Nephron progenitor cell (in vitro differentiated cells): ENCODE measurements at regions not wholly inside any gene's neighbourhood (a gene's known extent, or its start where the extent isn't known, plus 50 kb on each side); places are given as distances from the start of the nearest gene placed in this dataset.

ENCODE experiments used
- DNase-seq: peaks from one replicate; pipeline ENCODE4 v3.0.0; 2021
- H3K27ac Mint-ChIP-seq: 2 replicates; pipeline ENCODE4 v1.8.0; 2021; ENCODE audit warnings: mild to moderate bottlenecking, moderate library complexity, mixed read lengths
- H3K27me3 Mint-ChIP-seq: 2 replicates; pipeline ENCODE4 v1.8.0; 2021; ENCODE audit warnings: mild to moderate bottlenecking, low read depth, mixed read lengths; ENCODE audit not compliant: poor library complexity
- H3K36me3 Mint-ChIP-seq: 2 replicates; pipeline ENCODE4 v1.8.0; 2021; ENCODE audit warnings: low read depth, mixed read lengths
- H3K4me1 Mint-ChIP-seq: 2 replicates; pipeline ENCODE4 v1.8.0; 2021; ENCODE audit warnings: mixed read lengths
- H3K4me3 Mint-ChIP-seq: 2 replicates; pipeline ENCODE4 v1.8.0; 2021; ENCODE audit warnings: mild to moderate bottlenecking, moderate library complexity, mixed read lengths
- H3K9me3 Mint-ChIP-seq: 2 replicates; pipeline ENCODE4 v1.8.0; 2021; ENCODE audit warnings: mild to moderate bottlenecking, moderate library complexity, mixed read lengths
- CTCF ChIP-seq: fragments of 200-600 bp; sonication (generic); IDR thresholded peaks from 2 replicates; pipeline ENCODE4 v1.5.0; 2021; ENCODE audit warnings: antibody characterized with exemption

GRCh38 chr1:82903626-82904025, 1095.3 kb downstream of the TTLL7 start:
- Mint-ChIP-seq H3K4me3 (no peak overlapping the region), H3K4me1 (no peaks in the 10 kb centered on the region), H3K9me3 (no peaks in the 10 kb centered on the region), H3K27me3 (peaks cover 5% of the 10 kb centered on the region), H3K27ac (no peak overlapping the region), H3K36me3 (no peaks in the 10 kb centered on the region)
- TF ChIP-seq CTCF = no peak
- DNase-seq = no peak

GRCh38 chr1:82901561-82901960, 1097.4 kb downstream of the TTLL7 start:
- Mint-ChIP-seq H3K4me1 (no peaks in the 10 kb centered on the region), H3K27ac (no peak overlapping the region), H3K9me3 (no peaks in the 10 kb centered on the region), H3K4me3 (no peak overlapping the region), H3K27me3 (peaks cover 5% of the 10 kb centered on the region), H3K36me3 (no peaks in the 10 kb centered on the region)
- no peak for TF ChIP-seq CTCF
- no peak for DNase-seq

GRCh38 chr1:82901118-82901517, 1097.8 kb downstream of the TTLL7 start:
- no peak overlapping the region for H3K4me3 Mint-ChIP-seq
- DNase-seq = no peak
- H3K27me3 Mint-ChIP-seq = peaks cover 5% of the 10 kb centered on the region
- no peaks in the 10 kb centered on the region for H3K4me1 Mint-ChIP-seq
- TF ChIP-seq CTCF = no peak
- H3K27ac Mint-ChIP-seq = no peak overlapping the region
- no peaks in the 10 kb centered on the region for H3K9me3 Mint-ChIP-seq
- H3K36me3 Mint-ChIP-seq = no peaks in the 10 kb centered on the region

GRCh38 chr1:82899017-82899416, 1098.3 kb downstream of the ADGRL2 start:
- no peaks in the 10 kb centered on the region for H3K4me1 Mint-ChIP-seq
- H3K36me3 Mint-ChIP-seq = no peaks in the 10 kb centered on the region
- H3K27ac Mint-ChIP-seq = no peak overlapping the region
- H3K9me3 Mint-ChIP-seq = no peaks in the 10 kb centered on the region
- no peak overlapping the region for H3K4me3 Mint-ChIP-seq
- no peaks in the 10 kb centered on the region for H3K27me3 Mint-ChIP-seq
- DNase-seq = no peak
- no peak for TF ChIP-seq CTCF

GRCh38 chr1:82897549-82897948, 1096.8 kb downstream of the ADGRL2 start:
- DNase-seq = no peak
- no peaks in the 10 kb centered on the region for H3K36me3 Mint-ChIP-seq
- H3K9me3 Mint-ChIP-seq = no peaks in the 10 kb centered on the region
- no peak overlapping the region for H3K27ac Mint-ChIP-seq
- no peak overlapping the region for H3K4me3 Mint-ChIP-seq
- no peak for TF ChIP-seq CTCF
- H3K4me1 Mint-ChIP-seq = no peaks in the 10 kb centered on the region
- H3K27me3 Mint-ChIP-seq = no peaks in the 10 kb centered on the region

GRCh38 chr1:82896036-82896435, 1095.3 kb downstream of the ADGRL2 start:
- no peak overlapping the region for H3K4me3 Mint-ChIP-seq
- no peak overlapping the region for H3K27ac Mint-ChIP-seq
- no peaks in the 10 kb centered on the region for H3K9me3 Mint-ChIP-seq
- no peak for TF ChIP-seq CTCF
- no peaks in the 10 kb centered on the region for H3K27me3 Mint-ChIP-seq
- H3K4me1 Mint-ChIP-seq = no peaks in the 10 kb centered on the region
- DNase-seq = no peak
- no peaks in the 10 kb centered on the region for H3K36me3 Mint-ChIP-seq
